ENCODE measurements at regions not wholly inside any gene's neighbourhood (a gene's known extent, or its start where the extent isn't known, plus 50 kb on each side); places are given as distances from the start of the nearest gene placed in this dataset.

GRCh38 chr18:33924576-33924975 lies 300.1 kb downstream of the NOL4 start:
- no peak overlapping the region for H3K4me3 ChIP-seq (ENCODE audit: low read depth, low read length)
- H3K27me3 ChIP-seq (ENCODE audit: insufficient read depth, low read depth, severe bottlenecking) = no peaks in the 10 kb centered on the region
- no peaks in the 10 kb centered on the region for H3K9me3 ChIP-seq (ENCODE audit: severe bottlenecking)
- no peak for DNase-seq
- no peaks in the 10 kb centered on the region for H3K36me3 ChIP-seq
- TF ChIP-seq CTCF (IDR thresholded peaks at IDR 0.05; ENCODE audit: low read depth, low read length) = no peak
- H3K27ac ChIP-seq = no peak overlapping the region

- Histone ChIP-seq H3K9me3 (ENCODE audit: severe bottlenecking) (no peaks in the 10 kb centered on the region), H3K27me3 (ENCODE audit: insufficient read depth, low read depth, severe bottlenecking) (no peaks in the 10 kb centered on the region), H3K4me3 (ENCODE audit: low read depth, low read length) (no peak overlapping the region), H3K36me3 (no peaks in the 10 kb centered on the region), H3K27ac (no peak overlapping the region)
- DNase-seq = no peak
- no peak for TF ChIP-seq CTCF (IDR thresholded peaks at IDR 0.05; ENCODE audit: low read depth, low read length)
Measured at GRCh38 chr18:33923980-33924379, 300.7 kb downstream of the NOL4 start.

- H3K36me3 ChIP-seq = no peaks in the 10 kb centered on the region
- H3K4me3 ChIP-seq (ENCODE audit: low read depth, low read length) = no peak overlapping the region
- H3K27ac ChIP-seq = no peak overlapping the region
- H3K9me3 ChIP-seq (ENCODE audit: severe bottlenecking) = no peaks in the 10 kb centered on the region
- no peaks in the 10 kb centered on the region for H3K27me3 ChIP-seq (ENCODE audit: insufficient read depth, low read depth, severe bottlenecking)
- no peak for TF ChIP-seq CTCF (IDR thresholded peaks at IDR 0.05; ENCODE audit: low read depth, low read length)
- no peak for DNase-seq
Measured at GRCh38 chr18:33918571-33918970, 306.1 kb downstream of the NOL4 start.

GRCh38 chr18:33916200-33916599 lies 308.5 kb downstream of the NOL4 start:
- Histone ChIP-seq H3K27ac (no peak overlapping the region), H3K27me3 (ENCODE audit: insufficient read depth, low read depth, severe bottlenecking) (no peaks in the 10 kb centered on the region), H3K4me3 (ENCODE audit: low read depth, low read length) (no peak overlapping the region), H3K36me3 (no peaks in the 10 kb centered on the region), H3K9me3 (ENCODE audit: severe bottlenecking) (no peaks in the 10 kb centered on the region)
- DNase-seq = peak; percentile 21
- 0 out of 2 replicates have a peak, but pooled peaks have one; percentile 12 for TF ChIP-seq CTCF (IDR thresholded peaks at IDR 0.05; ENCODE audit: low read depth, low read length)

GRCh38 chr18:33914399-33914798 lies 310.3 kb downstream of the NOL4 start:
- no peak overlapping the region for H3K27ac ChIP-seq
- no peaks in the 10 kb centered on the region for H3K9me3 ChIP-seq (ENCODE audit: severe bottlenecking)
- no peaks in the 10 kb centered on the region for H3K36me3 ChIP-seq
- no peak for DNase-seq
- H3K27me3 ChIP-seq (ENCODE audit: insufficient read depth, low read depth, severe bottlenecking) = no peaks in the 10 kb centered on the region
- no peak overlapping the region for H3K4me3 ChIP-seq (ENCODE audit: low read depth, low read length)
- no peak for TF ChIP-seq CTCF (IDR thresholded peaks at IDR 0.05; ENCODE audit: low read depth, low read length)

- H3K9me3 ChIP-seq (ENCODE audit: severe bottlenecking) = no peaks in the 10 kb centered on the region
- TF ChIP-seq CTCF (IDR thresholded peaks at IDR 0.05; ENCODE audit: low read depth, low read length) = no peak
Measured at GRCh38 chr18:33906046-33906445, 318.7 kb downstream of the NOL4 start.

More at GRCh38 chr18:33906046-33906445, 318.7 kb downstream of the NOL4 start:
- no peaks in the 10 kb centered on the region for H3K27me3 ChIP-seq (ENCODE audit: insufficient read depth, low read depth, severe bottlenecking)
- no peak overlapping the region for H3K27ac ChIP-seq
- DNase-seq = no peak
- H3K4me3 ChIP-seq (ENCODE audit: low read depth, low read length) = no peak overlapping the region
- H3K36me3 ChIP-seq = no peaks in the 10 kb centered on the region
